Activated T-cell treated with anti-CD3 and anti-CD28 coated beads, Interleukin-2, amount 50 U/mL, for 4 hours (primary cell): ENCODE measurements at regions not wholly inside any gene's neighbourhood (a gene's known extent, or its start where the extent isn't known, plus 50 kb on each side); places are given as distances from the start of the nearest gene placed in this dataset.
"Not testable (repeated sequence)": the region's sequence is repeated elsewhere in the genome, so short reads cannot be mapped to it uniquely, and the experiment has no call there.

Experiments
- ATAC-seq, 2 donors: fragments of 200-7000 bp; cut with Tn5 transposase; one replicate each; pipeline ENCODE4 v1.10.0; 2021
- DNase-seq: peaks from one replicate; pipeline ENCODE4 v3.0.0-alpha.2; 2020
- H3K27me3 Mint-ChIP-seq: one replicate; pipeline ENCODE4 v1.8.0; 2021; ENCODE audit warnings: low read depth, mixed read lengths
- H3K36me3 Mint-ChIP-seq: one replicate; pipeline ENCODE4 v1.8.0; 2022; ENCODE audit warnings: mixed read lengths; ENCODE audit not compliant: insufficient read depth
- H3K4me1 Mint-ChIP-seq: one replicate; pipeline ENCODE4 v1.8.0; 2021; ENCODE audit warnings: low read depth, mixed read lengths
- H3K4me3 Mint-ChIP-seq: one replicate; pipeline ENCODE4 v1.8.0; 2021; ENCODE audit warnings: mild to moderate bottlenecking, moderate library complexity, mixed read lengths
- H3K9me3 Mint-ChIP-seq: one replicate; pipeline ENCODE4 v1.8.0; 2021; ENCODE audit warnings: mixed read lengths

GRCh38 chr1:143666851-143667250, 304.9 kb downstream of the FAM72C start:
- no peak for ATAC-seq
- no peak for DNase-seq
- no peaks in the 10 kb centered on the region for H3K4me1 Mint-ChIP-seq
- H3K9me3 Mint-ChIP-seq = peaks cover 23% of the 10 kb centered on the region
- H3K4me3 Mint-ChIP-seq = no peak overlapping the region
- peaks cover 66% of the 10 kb centered on the region for H3K27me3 Mint-ChIP-seq
- no peaks in the 10 kb centered on the region for H3K36me3 Mint-ChIP-seq

- H3K36me3 Mint-ChIP-seq = no peaks in the 10 kb centered on the region
- H3K9me3 Mint-ChIP-seq = peaks cover 23% of the 10 kb centered on the region
- no peak overlapping the region for H3K4me3 Mint-ChIP-seq
- DNase-seq (no peak), ATAC-seq (no peak)
- H3K27me3 Mint-ChIP-seq = peaks cover 77% of the 10 kb centered on the region
- peaks cover 2% of the 10 kb centered on the region for H3K4me1 Mint-ChIP-seq
Measured at GRCh38 chr1:143665606-143666005, 306.2 kb downstream of the FAM72C start.

GRCh38 chr1:143663056-143663455, 308.7 kb downstream of the FAM72C start:
- H3K9me3 Mint-ChIP-seq, H3K4me3 Mint-ChIP-seq, H3K4me1 Mint-ChIP-seq: not testable (repeated sequence)

GRCh38 chr1:143661418-143662101, 310.2 kb downstream of the FAM72C start:
- peaks cover 80% of the 10 kb centered on the region for H3K27me3 Mint-ChIP-seq
- no peak for DNase-seq
- H3K4me3 Mint-ChIP-seq = peak overlapping the region; percentile 13
- peaks cover 7% of the 10 kb centered on the region for H3K9me3 Mint-ChIP-seq
- ATAC-seq = peak in 1 of 2 donors; percentile 43
- peaks cover 2% of the 10 kb centered on the region for H3K4me1 Mint-ChIP-seq
- H3K36me3 Mint-ChIP-seq = no peaks in the 10 kb centered on the region

More at GRCh38 chr1:143663056-143663455, 308.7 kb downstream of the FAM72C start:
- H3K36me3 Mint-ChIP-seq, DNase-seq, ATAC-seq: not testable (repeated sequence)
- peaks cover 87% of the 10 kb centered on the region for H3K27me3 Mint-ChIP-seq

GRCh38 chr1:143660354-143660941, 311.3 kb downstream of the FAM72C start:
- Mint-ChIP-seq H3K9me3 (peaks cover 12% of the 10 kb centered on the region), H3K4me3 (no peak overlapping the region), H3K27me3 (peaks cover 80% of the 10 kb centered on the region), H3K4me1 (peaks cover 2% of the 10 kb centered on the region), H3K36me3 (no peaks in the 10 kb centered on the region)
- ATAC-seq (no peak), DNase-seq (no peak)

GRCh38 chr1:143653429-143653802, 318.4 kb downstream of the FAM72C start:
- Mint-ChIP-seq H3K36me3 (no peaks in the 10 kb centered on the region), H3K27me3 (peaks cover 83% of the 10 kb centered on the region), H3K9me3 (peaks cover 10% of the 10 kb centered on the region), H3K4me1 (no peaks in the 10 kb centered on the region), H3K4me3 (no peak overlapping the region)
- ATAC-seq (no peak), DNase-seq (no peak)

- H3K36me3 Mint-ChIP-seq = no peaks in the 10 kb centered on the region
- peaks cover 82% of the 10 kb centered on the region for H3K27me3 Mint-ChIP-seq
- H3K4me1 Mint-ChIP-seq = no peaks in the 10 kb centered on the region
- H3K9me3 Mint-ChIP-seq = peaks cover 8% of the 10 kb centered on the region
- no peak for ATAC-seq
- no peak overlapping the region for H3K4me3 Mint-ChIP-seq
- DNase-seq = no peak
Measured at GRCh38 chr1:143652744-143653428, 318.9 kb downstream of the FAM72C start.

- no peaks in the 10 kb centered on the region for H3K4me1 Mint-ChIP-seq
- no peak for ATAC-seq
- peaks cover 5% of the 10 kb centered on the region for H3K9me3 Mint-ChIP-seq
- no peaks in the 10 kb centered on the region for H3K36me3 Mint-ChIP-seq
- H3K27me3 Mint-ChIP-seq = peaks cover 80% of the 10 kb centered on the region
- no peak overlapping the region for H3K4me3 Mint-ChIP-seq
- DNase-seq = no peak
Measured at GRCh38 chr1:143652187-143652586, 319.6 kb downstream of the FAM72C start.

- ATAC-seq (no peak), DNase-seq (no peak)
- H3K4me1 Mint-ChIP-seq = no peaks in the 10 kb centered on the region
- no peaks in the 10 kb centered on the region for H3K36me3 Mint-ChIP-seq
- H3K9me3 Mint-ChIP-seq = peaks cover 4% of the 10 kb centered on the region
- H3K4me3 Mint-ChIP-seq = no peak overlapping the region
- H3K27me3 Mint-ChIP-seq = peaks cover 81% of the 10 kb centered on the region
Measured at GRCh38 chr1:143651350-143651992, 320.3 kb downstream of the FAM72C start.

GRCh38 chr1:143644035-143644434, 327.8 kb downstream of the FAM72C start:
- H3K36me3 Mint-ChIP-seq, ATAC-seq, H3K4me1 Mint-ChIP-seq, H3K9me3 Mint-ChIP-seq, DNase-seq, H3K4me3 Mint-ChIP-seq: not testable (repeated sequence)
- H3K27me3 Mint-ChIP-seq = peaks cover 49% of the 10 kb centered on the region

- Mint-ChIP-seq H3K9me3 (no peaks in the 10 kb centered on the region), H3K4me3 (no peak overlapping the region), H3K4me1 (peaks cover 2% of the 10 kb centered on the region), H3K36me3 (no peaks in the 10 kb centered on the region), H3K27me3 (peaks cover 48% of the 10 kb centered on the region)
- DNase-seq (no peak), ATAC-seq (no peak)
Measured at GRCh38 chr1:143643148-143643885, 328.5 kb downstream of the FAM72C start.

- H3K4me1 Mint-ChIP-seq = no peaks in the 10 kb centered on the region
- no peaks in the 10 kb centered on the region for H3K9me3 Mint-ChIP-seq
- H3K36me3 Mint-ChIP-seq = no peaks in the 10 kb centered on the region
- no peak for ATAC-seq
- no peak for DNase-seq
- peaks cover 22% of the 10 kb centered on the region for H3K27me3 Mint-ChIP-seq
- no peak overlapping the region for H3K4me3 Mint-ChIP-seq
Measured at GRCh38 chr1:143625886-143626285, 345.9 kb downstream of the FAM72C start.

- H3K27me3 Mint-ChIP-seq = peaks cover 7% of the 10 kb centered on the region
- no peaks in the 10 kb centered on the region for H3K9me3 Mint-ChIP-seq
- no peak for DNase-seq
Measured at GRCh38 chr1:143619851-143620250, 351.9 kb downstream of the FAM72C start.

GRCh38 chr1:143611159-143611558, 360.6 kb downstream of the FAM72C start:
- no peak for ATAC-seq
- DNase-seq = no peak
- H3K4me3 Mint-ChIP-seq = no peak overlapping the region
- no peaks in the 10 kb centered on the region for H3K36me3 Mint-ChIP-seq
- peaks cover 2% of the 10 kb centered on the region for H3K27me3 Mint-ChIP-seq
- H3K9me3 Mint-ChIP-seq = no peaks in the 10 kb centered on the region
- no peaks in the 10 kb centered on the region for H3K4me1 Mint-ChIP-seq

More at GRCh38 chr1:143619851-143620250, 351.9 kb downstream of the FAM72C start:
- Mint-ChIP-seq H3K4me3 (no peak overlapping the region), H3K36me3 (no peaks in the 10 kb centered on the region), H3K4me1 (no peaks in the 10 kb centered on the region)
- ATAC-seq = no peak
